ENCODE measurements at regions not wholly inside any gene's neighbourhood (a gene's known extent, or its start where the extent isn't known, plus 50 kb on each side); places are given as distances from the start of the nearest gene placed in this dataset.

DNA sequence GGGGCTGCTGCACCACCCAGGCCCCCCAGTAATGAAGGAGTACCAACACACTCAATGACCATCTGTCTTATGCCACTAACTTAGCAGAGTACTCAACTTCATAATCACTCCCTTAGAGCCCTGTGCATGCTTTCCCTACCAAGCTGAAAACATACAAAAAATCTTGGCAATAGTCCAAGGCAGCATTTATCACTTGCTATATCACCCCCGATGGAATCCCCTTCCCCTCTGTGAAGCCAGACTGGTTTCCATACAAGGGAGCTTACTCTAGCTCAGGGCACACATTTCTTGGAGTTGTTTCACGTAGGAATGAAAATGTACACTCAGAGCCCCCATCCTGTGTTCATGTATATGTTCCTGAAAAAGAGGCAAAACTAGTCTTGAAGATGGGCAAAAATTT, 301.3 kb upstream of the TENM4 start:
- H3K14ac ChIP-seq (ENCODE audit: insufficient read length) = no peak overlapping the region
- H4K20me1 ChIP-seq (replicated peaks in 1 of 2; ENCODE audit: control insufficient read depth in 1 of 2, insufficient read depth in 2 of 2, low read length in 2 of 2) = no peaks in the 10 kb centered on the region
- H3K79me2 ChIP-seq (ENCODE audit: control insufficient read depth in 1 of 2, insufficient read depth in 2 of 2, low read length in 2 of 2) = no peaks in the 10 kb centered on the region
- no peak overlapping the region for H4K91ac ChIP-seq (replicated peaks; ENCODE audit: insufficient read length, low read length)
- H3K27ac ChIP-seq (ENCODE audit: low read depth, low read length) = no peak overlapping the region
- H3K18ac ChIP-seq (ENCODE audit: extremely low read depth, low read length) = no peak overlapping the region
- no peak overlapping the region for H2AFZ ChIP-seq (ENCODE audit: low read length)
- WGBS, 2 experiments (ENCODE audit: extremely low coverage in 1 of 2, insufficient coverage in 1 of 2, insufficient read length in 1 of 2, insufficient replicate concordance in 2 of 2, low coverage in 1 of 2, low lambda C conversion rate in 2 of 2, missing lambda C conversion rate in 1 of 2) = 83% methylated on average over 2 of the region's 2 CpGs; no CpG with 5 or more reads in 1 of the 2 experiments
- H2BK120ac ChIP-seq (replicated peaks; ENCODE audit: low read depth, low read length) = no peak overlapping the region
- H2BK20ac ChIP-seq (ENCODE audit: low read length) = no peak overlapping the region
- H2BK15ac ChIP-seq (ENCODE audit: low read length) = no peak overlapping the region
- no peaks in the 10 kb centered on the region for H3K9me3 ChIP-seq (ENCODE audit: insufficient read depth in 2 of 2, low read depth in 1 of 2, low read length in 1 of 2)
- H3K79me1 ChIP-seq (ENCODE audit: low read depth, low read length) = no peaks in the 10 kb centered on the region
- no peaks in the 10 kb centered on the region for H3K36me3 ChIP-seq (ENCODE audit: control insufficient read depth in 2 of 4, insufficient read depth in 4 of 4, low read length in 3 of 4)
- no peaks in the 10 kb centered on the region for H3K4me1 ChIP-seq (replicated peaks in 1 of 4; ENCODE audit: control insufficient read depth in 3 of 4, insufficient read depth in 4 of 4, low read length in 3 of 4)
- no peak overlapping the region for H2BK12ac ChIP-seq (ENCODE audit: low read depth, low read length)
- ChIA-PET CTCF (ENCODE audit: partially characterized antibody) (interaction anchor here (0.5 kb wide), 1 partner anchor 121 kb away, joined by 3 read pairs; no protein-coding TSS in a partner anchor), POLR2A (ENCODE audit: partially characterized antibody) (no interaction called here)
- H4K5ac ChIP-seq (ENCODE audit: insufficient read length, low read depth, low read length) = no peak overlapping the region
- no peak overlapping the region for H2BK5ac ChIP-seq (ENCODE audit: low read depth, low read length)
- no peak overlapping the region for H3K4ac ChIP-seq (replicated peaks; ENCODE audit: insufficient read length, low read depth, low read length)
- no peak overlapping the region for H3K4me3 ChIP-seq (ENCODE audit: extremely low read depth in 1 of 4, insufficient read depth in 2 of 4, low read depth in 3 of 4, low read length in 4 of 4)
- no peak overlapping the region for H3K23ac ChIP-seq (ENCODE audit: insufficient read length)
- no peaks in the 10 kb centered on the region for H3K27me3 ChIP-seq (replicated peaks in 1 of 4; ENCODE audit: control insufficient read depth in 3 of 4, extremely low read depth in 1 of 4, insufficient read depth in 3 of 4, low read length in 3 of 4)
- H3K4me2 ChIP-seq (ENCODE audit: insufficient read depth in 1 of 2, low read depth in 2 of 2, low read length in 2 of 2) = no peak overlapping the region
- H3K9ac ChIP-seq (replicated peaks in 1 of 4; ENCODE audit: extremely low read depth in 1 of 4, low read depth in 3 of 4, low read length in 3 of 4) = no peak overlapping the region
- H3K56ac ChIP-seq (replicated peaks; ENCODE audit: insufficient read length, low read depth, low read length) = no peak overlapping the region
- H4K8ac ChIP-seq (ENCODE audit: extremely low read depth, insufficient read depth, low read length) = no peak overlapping the region
- no peaks in the 10 kb centered on the region; the same call in 1 of the 2 replicates for H3K23me2 ChIP-seq (ENCODE audit: low read depth, low read length)
- DNase-seq (ENCODE audit: low read depth in 1 of 2, low spot score in 2 of 2) = no peak
- FAIRE-seq = no peak
- no peak overlapping the region for H2AK5ac ChIP-seq (ENCODE audit: low read depth, low read length)
- no peak for TF ChIP-seq CHD2 (IDR thresholded peaks at IDR 0.05; ENCODE audit: low read length)
- no peak for TF ChIP-seq RAD21 (IDR thresholded peaks at IDR 0.05 in 1 of 2, conservative IDR thresholded peaks at IDR 0.05 in 1 of 2; ENCODE audit: low read depth in 2 of 2, low read length in 2 of 2)
- no peak for TF ChIP-seq EZH2 (IDR thresholded peaks at IDR 0.05; ENCODE audit: low read depth, low read length, severe bottlenecking)
- no peak for TF ChIP-seq JUND (IDR thresholded peaks at IDR 0.05; ENCODE audit: low read length)
- TF ChIP-seq RFX5 (IDR thresholded peaks at IDR 0.05; ENCODE audit: borderline replicate concordance, low read depth, low read length) = no peak
- no peak for TF ChIP-seq RBBP5 (IDR thresholded peaks at IDR 0.05; ENCODE audit: borderline replicate concordance, low read depth, low read length)
- TF ChIP-seq, protein P1, sequence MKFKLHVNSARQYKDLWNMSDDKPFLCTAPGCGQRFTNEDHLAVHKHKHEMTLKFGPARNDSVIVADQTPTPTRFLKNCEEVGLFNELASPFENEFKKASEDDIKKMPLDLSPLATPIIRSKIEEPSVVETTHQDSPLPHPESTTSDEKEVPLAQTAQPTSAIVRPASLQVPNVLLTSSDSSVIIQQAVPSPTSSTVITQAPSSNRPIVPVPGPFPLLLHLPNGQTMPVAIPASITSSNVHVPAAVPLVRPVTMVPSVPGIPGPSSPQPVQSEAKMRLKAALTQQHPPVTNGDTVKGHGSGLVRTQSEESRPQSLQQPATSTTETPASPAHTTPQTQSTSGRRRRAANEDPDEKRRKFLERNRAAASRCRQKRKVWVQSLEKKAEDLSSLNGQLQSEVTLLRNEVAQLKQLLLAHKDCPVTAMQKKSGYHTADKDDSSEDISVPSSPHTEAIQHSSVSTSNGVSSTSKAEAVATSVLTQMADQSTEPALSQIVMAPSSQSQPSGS (IDR thresholded peaks at IDR 0.05; ENCODE audit: low read length) = no peak
- TF ChIP-seq, protein P2, sequence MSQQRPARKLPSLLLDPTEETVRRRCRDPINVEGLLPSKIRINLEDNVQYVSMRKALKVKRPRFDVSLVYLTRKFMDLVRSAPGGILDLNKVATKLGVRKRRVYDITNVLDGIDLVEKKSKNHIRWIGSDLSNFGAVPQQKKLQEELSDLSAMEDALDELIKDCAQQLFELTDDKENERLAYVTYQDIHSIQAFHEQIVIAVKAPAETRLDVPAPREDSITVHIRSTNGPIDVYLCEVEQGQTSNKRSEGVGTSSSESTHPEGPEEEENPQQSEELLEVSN (IDR thresholded peaks at IDR 0.05) = no peak
- TF ChIP-seq HDAC2 (IDR thresholded peaks at IDR 0.05; ENCODE audit: borderline replicate concordance in 1 of 2, low read depth in 2 of 2, low read length in 2 of 2) = no peak
- TF ChIP-seq CREB1 (IDR thresholded peaks at IDR 0.05) = no peak
- TF ChIP-seq SIN3A (conservative IDR thresholded peaks at IDR 0.05 in 1 of 2, IDR thresholded peaks at IDR 0.05 in 1 of 2; ENCODE audit: low read depth in 1 of 2, low read length in 2 of 2) = no peak

Measured in H1 (cell line).